Activated CD4-positive, alpha-beta T cell treated with anti-CD3 and anti-CD28 coated beads, Interleukin-2, amount 10 ng/mL, durations not matched to agents 24 days and 14 days (primary cell): ENCODE measurements at regions not wholly inside any gene's neighbourhood (a gene's known extent, or its start where the extent isn't known, plus 50 kb on each side); places are given as distances from the start of the nearest gene placed in this dataset.

ENCODE experiments used
- DNase-seq: peaks from one replicate; pipeline ENCODE4 v3.0.0; 2022
- H3K27ac Mint-ChIP-seq: one replicate; pipeline ENCODE4 v1.8.0; 2022; ENCODE audit warnings: mild to moderate bottlenecking, mixed read lengths
- H3K27me3 Mint-ChIP-seq: one replicate; pipeline ENCODE4 v1.8.0; 2022; ENCODE audit warnings: mixed read lengths
- H3K36me3 Mint-ChIP-seq: one replicate; pipeline ENCODE4 v1.8.0; 2022; ENCODE audit warnings: low read depth, mild to moderate bottlenecking, mixed read lengths
- H3K4me1 Mint-ChIP-seq: one replicate; pipeline ENCODE4 v1.8.0; 2021; ENCODE audit warnings: mixed read lengths
- H3K4me3 Mint-ChIP-seq: one replicate; pipeline ENCODE4 v1.8.0; 2022; ENCODE audit warnings: mild to moderate bottlenecking, moderate library complexity, mixed read lengths
- H3K9me3 Mint-ChIP-seq: one replicate; pipeline ENCODE4 v1.8.0; 2021; ENCODE audit warnings: mixed read lengths
- intact Hi-C: fragments of 100-400 bp; cut with micrococcal nuclease; formaldehyde crosslinking; loops from one replicate; pipeline ENCODE4 v1.15.1; 2023

- intact Hi-C loops: no loop called here
- Mint-ChIP-seq H3K4me3 (no peak overlapping the region), H3K27me3 (peaks cover 3% of the 10 kb centered on the region), H3K4me1 (no peaks in the 10 kb centered on the region), H3K9me3 (no peaks in the 10 kb centered on the region), H3K36me3 (no peaks in the 10 kb centered on the region), H3K27ac (no peak overlapping the region)
- DNase-seq: no peak
These were observed 217.7 kb downstream of the SEC23IP start for GRCh38 chr10:120110196-120110595.

- Mint-ChIP-seq H3K9me3 (no peaks in the 10 kb centered on the region), H3K4me1 (no peaks in the 10 kb centered on the region), H3K27ac (no peak overlapping the region), H3K36me3 (no peaks in the 10 kb centered on the region), H3K27me3 (peaks cover 3% of the 10 kb centered on the region), H3K4me3 (no peak overlapping the region)
- intact Hi-C loops: no loop called here
- no peak for DNase-seq
These were observed 219.1 kb downstream of the SEC23IP start for GRCh38 chr10:120111628-120112027.

GRCh38 chr10:120112809-120113208 lies 220.3 kb downstream of the SEC23IP start:
- no peak for DNase-seq
- intact Hi-C loops: no loop called here
- H3K4me1 Mint-ChIP-seq: no peaks in the 10 kb centered on the region
- no peak overlapping the region for H3K27ac Mint-ChIP-seq
- no peak overlapping the region for H3K4me3 Mint-ChIP-seq
- peaks cover 3% of the 10 kb centered on the region for H3K27me3 Mint-ChIP-seq
- H3K9me3 Mint-ChIP-seq: no peaks in the 10 kb centered on the region
- no peaks in the 10 kb centered on the region for H3K36me3 Mint-ChIP-seq

GRCh38 chr10:120115959-120116358 lies 223.4 kb downstream of the SEC23IP start:
- no peaks in the 10 kb centered on the region for H3K4me1 Mint-ChIP-seq
- intact Hi-C loops: no loop called here
- no peak for DNase-seq
- H3K4me3 Mint-ChIP-seq: no peak overlapping the region
- H3K27me3 Mint-ChIP-seq: peaks cover 3% of the 10 kb centered on the region
- no peaks in the 10 kb centered on the region for H3K36me3 Mint-ChIP-seq
- H3K27ac Mint-ChIP-seq: no peak overlapping the region
- H3K9me3 Mint-ChIP-seq: no peaks in the 10 kb centered on the region

- H3K27ac Mint-ChIP-seq: no peak overlapping the region
- no peaks in the 10 kb centered on the region for H3K36me3 Mint-ChIP-seq
- no peaks in the 10 kb centered on the region for H3K9me3 Mint-ChIP-seq
- no peak overlapping the region for H3K4me3 Mint-ChIP-seq
- no peaks in the 10 kb centered on the region for H3K4me1 Mint-ChIP-seq
- no peaks in the 10 kb centered on the region for H3K27me3 Mint-ChIP-seq
- intact Hi-C loops: no loop called here
- DNase-seq: no peak
These were observed 229.2 kb downstream of the SEC23IP start for GRCh38 chr10:120121768-120122167.

- intact Hi-C loops: no loop called here
- DNase-seq: peak; percentile 66
- Mint-ChIP-seq H3K27ac (no peak overlapping the region), H3K27me3 (peaks cover 15% of the 10 kb centered on the region), H3K9me3 (no peaks in the 10 kb centered on the region), H3K36me3 (no peaks in the 10 kb centered on the region), H3K4me3 (no peak overlapping the region), H3K4me1 (no peaks in the 10 kb centered on the region)
These were observed 238.7 kb downstream of the SEC23IP start for GRCh38 chr10:120131183-120131582.

GRCh38 chr10:120132811-120133210 lies 240.3 kb downstream of the SEC23IP start:
- H3K9me3 Mint-ChIP-seq: no peaks in the 10 kb centered on the region
- no peak overlapping the region for H3K27ac Mint-ChIP-seq
- intact Hi-C loops: no loop called here
- no peak overlapping the region for H3K4me3 Mint-ChIP-seq
- no peak for DNase-seq
- H3K36me3 Mint-ChIP-seq: no peaks in the 10 kb centered on the region
- H3K4me1 Mint-ChIP-seq: no peaks in the 10 kb centered on the region
- peaks cover 11% of the 10 kb centered on the region for H3K27me3 Mint-ChIP-seq

GRCh38 chr10:120138689-120139088 lies 246.2 kb downstream of the SEC23IP start:
- no peak for DNase-seq
- intact Hi-C loops: no loop called here
- Mint-ChIP-seq H3K9me3 (no peaks in the 10 kb centered on the region), H3K4me3 (no peak overlapping the region), H3K27me3 (peaks cover 5% of the 10 kb centered on the region), H3K27ac (no peak overlapping the region), H3K36me3 (no peaks in the 10 kb centered on the region), H3K4me1 (no peaks in the 10 kb centered on the region)

GRCh38 chr10:120145107-120145506 lies 252.6 kb downstream of the SEC23IP start:
- no peaks in the 10 kb centered on the region for H3K36me3 Mint-ChIP-seq
- H3K4me3 Mint-ChIP-seq: no peak overlapping the region
- H3K27ac Mint-ChIP-seq: no peak overlapping the region
- intact Hi-C loops: no loop called here
- H3K4me1 Mint-ChIP-seq: no peaks in the 10 kb centered on the region
- H3K27me3 Mint-ChIP-seq: peaks cover 5% of the 10 kb centered on the region
- no peaks in the 10 kb centered on the region for H3K9me3 Mint-ChIP-seq
- DNase-seq: no peak

GRCh38 chr10:120156614-120157274 lies 264.2 kb downstream of the SEC23IP start:
- intact Hi-C loops: no loop called here
- Mint-ChIP-seq H3K4me1 (no peaks in the 10 kb centered on the region), H3K27me3 (no peaks in the 10 kb centered on the region), H3K4me3 (no peak overlapping the region), H3K36me3 (no peaks in the 10 kb centered on the region), H3K27ac (no peak overlapping the region), H3K9me3 (no peaks in the 10 kb centered on the region)
- no peak for DNase-seq

GRCh38 chr10:120161111-120161510 lies 268.6 kb downstream of the SEC23IP start:
- Mint-ChIP-seq H3K27me3 (peaks cover 4% of the 10 kb centered on the region), H3K9me3 (no peaks in the 10 kb centered on the region), H3K36me3 (no peaks in the 10 kb centered on the region), H3K4me3 (no peak overlapping the region), H3K4me1 (no peaks in the 10 kb centered on the region), H3K27ac (no peak overlapping the region)
- intact Hi-C loops: no loop called here
- DNase-seq: no peak

- intact Hi-C loops: no loop called here
- no peak for DNase-seq
- Mint-ChIP-seq H3K4me3 (no peak overlapping the region), H3K4me1 (no peaks in the 10 kb centered on the region), H3K27ac (no peak overlapping the region), H3K9me3 (no peaks in the 10 kb centered on the region), H3K36me3 (no peaks in the 10 kb centered on the region), H3K27me3 (peaks cover 4% of the 10 kb centered on the region)
These were observed 269.9 kb downstream of the SEC23IP start for GRCh38 chr10:120162471-120162870.

GRCh38 chr10:120172356-120172755 lies 279.8 kb downstream of the SEC23IP start:
- Mint-ChIP-seq H3K4me1 (no peaks in the 10 kb centered on the region), H3K9me3 (no peaks in the 10 kb centered on the region), H3K27me3 (no peaks in the 10 kb centered on the region), H3K27ac (no peak overlapping the region), H3K4me3 (no peak overlapping the region), H3K36me3 (no peaks in the 10 kb centered on the region)
- intact Hi-C loops: no loop called here
- no peak for DNase-seq

GRCh38 chr10:120174491-120174890 lies 282.0 kb downstream of the SEC23IP start:
- intact Hi-C loops: no loop called here
- H3K27me3 Mint-ChIP-seq: no peaks in the 10 kb centered on the region
- DNase-seq: no peak
- H3K36me3 Mint-ChIP-seq: no peaks in the 10 kb centered on the region
- no peaks in the 10 kb centered on the region for H3K9me3 Mint-ChIP-seq
- no peak overlapping the region for H3K27ac Mint-ChIP-seq
- H3K4me3 Mint-ChIP-seq: no peak overlapping the region
- no peaks in the 10 kb centered on the region for H3K4me1 Mint-ChIP-seq

GRCh38 chr10:120177330-120177729 lies 279.7 kb upstream of the PLPP4 start:
- intact Hi-C loops: no loop called here
- Mint-ChIP-seq H3K4me1 (no peaks in the 10 kb centered on the region), H3K9me3 (no peaks in the 10 kb centered on the region), H3K27me3 (no peaks in the 10 kb centered on the region), H3K36me3 (no peaks in the 10 kb centered on the region), H3K27ac (no peak overlapping the region), H3K4me3 (no peak overlapping the region)
- DNase-seq: no peak
